HG03521 (cell line): ENCODE measurements at regions not wholly inside any gene's neighbourhood (a gene's known extent, or its start where the extent isn't known, plus 50 kb on each side); places are given as distances from the start of the nearest gene placed in this dataset.
"Not testable (repeated sequence)": the region's sequence is repeated elsewhere in the genome, so short reads cannot be mapped to it uniquely, and the experiment has no call there.

Experiments used
- ATAC-seq: cut with Tn5 transposase; IDR thresholded peaks from one replicate; pipeline ENCODE4 v1.9.1; 2021; ENCODE audit warnings: mild to moderate bottlenecking, moderate library complexity; ENCODE audit not compliant: unreplicated experiment

GRCh38 chr3:125645616-125646015, 50.3 kb upstream of the OSBPL11 start:
- ATAC-seq = no peak

DNA sequence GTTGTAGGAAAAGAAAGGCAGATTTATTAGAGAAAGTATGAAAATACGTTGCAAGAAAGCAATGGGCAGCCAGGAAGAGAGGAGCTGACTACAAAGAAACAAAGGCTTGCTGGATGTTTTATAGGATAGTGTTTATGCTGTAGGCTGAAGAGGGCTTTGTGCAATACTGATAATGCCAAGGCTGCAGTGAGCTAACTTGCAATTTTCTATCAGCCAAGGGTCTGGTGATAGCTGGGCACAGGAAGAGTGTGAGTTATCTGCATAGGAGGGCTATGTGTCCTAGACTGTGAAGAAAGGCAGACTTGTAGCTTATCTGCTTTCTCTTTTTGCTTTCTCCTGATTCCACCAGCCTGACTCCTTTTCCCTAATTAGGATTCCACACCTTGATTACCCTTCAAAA, 51.3 kb upstream of the OSBPL11 start:
- ATAC-seq = no peak

DNA sequence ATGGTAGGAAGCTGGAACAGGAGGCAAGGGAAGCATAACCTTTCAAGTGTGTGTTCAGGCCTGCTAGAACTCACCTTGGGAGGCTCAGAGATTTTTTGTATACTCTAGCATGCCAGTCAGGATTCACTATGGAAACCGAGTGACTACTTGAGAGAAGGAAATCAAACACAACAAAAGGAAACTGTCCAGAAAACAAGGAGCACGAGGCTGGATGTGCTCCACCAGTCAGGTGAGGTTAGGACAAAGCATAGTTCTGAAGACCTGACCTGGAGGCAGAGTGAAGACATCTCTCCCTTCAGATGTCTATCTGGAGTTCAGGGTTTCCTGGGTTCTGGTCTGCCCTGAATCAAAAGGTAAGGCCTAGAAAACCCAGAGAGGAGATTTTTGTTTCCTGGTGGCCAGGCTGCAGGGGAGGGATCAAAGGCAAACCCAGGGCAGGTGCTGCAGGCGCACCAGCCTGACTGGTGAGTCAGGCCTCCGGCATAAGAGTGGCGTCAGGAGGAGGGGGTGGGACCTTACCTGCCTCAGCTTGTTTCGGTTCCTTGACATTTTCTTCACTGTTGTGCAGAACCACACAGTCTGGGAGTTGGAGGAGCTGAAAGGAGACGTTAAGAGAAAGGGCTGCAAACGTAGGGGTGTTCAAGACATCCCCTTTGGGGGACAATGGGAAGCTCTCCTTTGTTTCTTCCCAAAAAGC, 52.2 kb upstream of the OSBPL11 start:
- no peak for ATAC-seq

DNA sequence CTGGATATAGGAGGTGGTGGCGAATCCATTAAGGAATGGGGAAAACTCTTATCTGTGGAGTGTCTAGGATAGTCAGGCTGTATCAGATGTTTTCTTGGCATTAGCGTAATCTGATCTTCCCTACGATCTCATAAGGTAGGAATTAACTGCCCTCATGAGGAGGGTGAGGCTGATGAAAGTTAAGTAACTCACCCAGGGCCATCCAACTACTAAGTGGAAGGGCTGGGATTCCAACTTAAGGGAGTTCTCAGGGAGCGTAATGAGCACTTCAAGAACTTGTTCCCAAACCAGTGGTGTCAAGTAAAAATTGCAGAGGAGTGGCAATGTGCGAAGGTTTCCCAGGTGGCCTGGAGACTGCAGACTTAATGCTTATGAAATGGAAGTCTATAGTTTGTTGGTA, 55.9 kb upstream of the OSBPL11 start:
- no peak for ATAC-seq

- ATAC-seq = no peak
Observed at GRCh38 chr3:125652349-125652748, 57.1 kb upstream of the OSBPL11 start.

DNA sequence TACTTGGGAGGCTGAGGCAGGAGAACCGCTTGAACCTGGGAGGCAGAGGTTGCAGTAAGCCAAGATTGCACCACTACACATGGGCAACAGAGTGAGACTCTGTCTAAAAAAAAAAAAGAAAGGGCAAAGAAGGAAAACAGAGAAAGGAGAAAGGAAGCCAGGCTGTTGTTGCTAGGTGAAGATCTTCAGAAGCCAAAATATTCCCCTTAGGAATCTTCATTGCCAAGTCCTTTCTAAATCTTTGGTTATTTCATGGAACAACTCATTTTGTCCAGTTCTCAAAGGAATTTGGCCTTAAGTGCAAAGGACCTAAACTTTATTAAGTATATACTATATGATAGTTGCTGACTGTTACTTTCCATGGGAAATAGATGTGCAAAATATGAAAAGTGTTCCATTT, 59.2 kb upstream of the OSBPL11 start:
- ATAC-seq = no peak

DNA sequence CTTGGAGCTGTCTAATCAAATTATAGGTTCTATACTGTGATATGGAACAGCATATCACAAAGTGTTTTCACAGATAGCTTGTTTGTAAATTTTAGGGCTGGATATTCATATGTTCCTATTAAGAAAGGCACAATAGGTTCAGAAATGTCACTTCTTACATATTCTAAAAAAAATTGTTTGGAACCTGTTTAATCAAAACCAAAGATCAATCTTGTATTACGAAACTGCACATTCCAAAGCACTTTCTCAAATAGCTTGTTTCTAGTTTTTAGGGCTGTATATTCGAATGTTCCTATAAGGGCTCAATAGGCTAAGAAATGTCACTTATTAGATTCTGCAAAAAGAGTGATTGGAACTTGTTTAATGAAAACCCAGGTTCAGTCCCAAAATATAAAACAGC, 67.4 kb upstream of the OSBPL11 start:
- no peak for ATAC-seq

DNA sequence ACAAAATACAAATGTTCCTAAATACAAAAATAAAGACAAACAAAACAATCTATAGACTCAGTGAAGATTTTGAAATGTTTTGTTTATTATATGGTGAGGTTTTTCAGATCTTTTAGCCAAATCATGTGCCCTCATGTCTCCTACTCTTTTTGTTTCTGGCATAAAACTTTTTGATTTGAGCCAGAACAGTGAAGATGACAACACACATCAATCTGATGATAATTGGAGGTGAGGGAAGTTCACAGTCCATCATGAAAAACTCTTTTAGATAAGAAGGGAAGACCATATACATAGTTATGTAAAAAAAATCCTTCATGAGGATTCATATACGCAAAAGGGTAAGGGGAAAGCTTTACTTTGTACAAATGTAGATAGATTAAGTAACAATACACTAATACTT, 75.1 kb upstream of the OSBPL11 start:
- ATAC-seq = no peak

GRCh38 chr3:125670945-125671344, 75.6 kb upstream of the OSBPL11 start:
- no peak for ATAC-seq

GRCh38 chr3:125671461-125672243, 76.4 kb upstream of the OSBPL11 start:
- no peak for ATAC-seq

- no peak for ATAC-seq
Observed at GRCh38 chr3:125675791-125676190, 80.5 kb upstream of the OSBPL11 start.

- ATAC-seq = no peak
Observed at GRCh38 chr3:125679258-125679657, 84.0 kb upstream of the OSBPL11 start.

DNA sequence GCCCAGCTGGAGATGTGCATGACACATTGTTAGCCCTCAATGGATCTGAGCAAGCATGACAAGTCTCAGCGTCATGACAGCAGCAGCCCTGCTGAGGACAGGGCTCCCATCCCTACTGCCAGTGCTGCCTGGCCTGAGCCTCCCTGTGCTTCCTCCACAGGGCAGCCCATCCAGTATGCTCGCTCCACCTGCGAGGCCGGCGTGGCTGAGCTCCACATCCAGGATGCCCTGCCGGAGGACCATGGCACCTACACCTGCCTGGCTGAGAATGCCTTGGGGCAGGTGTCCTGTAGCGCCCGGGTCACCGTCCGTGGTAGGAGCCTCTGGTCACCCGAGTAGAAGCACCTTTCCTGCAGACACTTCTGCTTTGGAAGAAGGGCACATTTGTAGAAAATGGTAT, 85.8 kb upstream of the OSBPL11 start:
- ATAC-seq = no peak

DNA sequence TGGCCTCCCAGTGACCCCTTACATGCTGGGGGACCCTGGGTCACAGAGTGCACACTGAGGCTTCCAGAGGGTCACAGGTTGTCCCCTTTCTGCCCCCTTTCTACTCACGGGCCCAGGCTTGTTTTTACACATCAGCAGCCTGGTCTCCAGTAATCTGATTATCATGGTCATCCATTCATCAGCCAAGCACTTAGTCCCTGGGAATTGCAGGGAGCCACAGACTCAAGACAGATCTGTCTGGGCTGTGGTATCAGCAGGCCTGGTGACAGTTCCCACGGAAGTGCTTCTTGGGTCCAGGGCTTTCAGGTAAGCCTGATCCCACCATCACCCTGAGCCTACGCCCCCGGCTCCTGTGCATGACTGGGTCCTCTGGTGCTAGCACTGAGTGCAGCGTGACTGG, 86.6 kb upstream of the OSBPL11 start:
- ATAC-seq = not testable (repeated sequence)

DNA sequence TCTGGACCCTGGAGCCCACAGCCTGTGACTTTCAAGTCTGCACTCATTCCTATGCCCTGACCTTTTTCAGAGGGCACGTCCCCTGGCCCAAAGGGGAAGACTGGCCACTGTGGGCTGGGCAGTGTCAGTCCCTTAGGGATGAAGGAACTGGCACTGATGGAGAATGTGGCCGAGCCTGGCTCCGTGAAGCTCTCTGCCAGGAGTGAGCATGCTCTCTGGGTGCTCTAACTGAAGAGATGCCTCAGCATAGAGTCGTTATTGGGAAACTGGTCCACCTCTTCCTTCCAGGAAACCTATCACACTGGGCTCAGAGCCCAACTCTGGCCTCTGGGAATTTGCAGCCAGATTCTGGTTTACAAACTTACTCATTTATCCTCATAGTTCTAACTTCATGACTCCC, 87.3 kb upstream of the OSBPL11 start:
- not testable (repeated sequence) for ATAC-seq

- no peak for ATAC-seq
Observed at GRCh38 chr3:125683067-125683829, 88.0 kb upstream of the OSBPL11 start.

DNA sequence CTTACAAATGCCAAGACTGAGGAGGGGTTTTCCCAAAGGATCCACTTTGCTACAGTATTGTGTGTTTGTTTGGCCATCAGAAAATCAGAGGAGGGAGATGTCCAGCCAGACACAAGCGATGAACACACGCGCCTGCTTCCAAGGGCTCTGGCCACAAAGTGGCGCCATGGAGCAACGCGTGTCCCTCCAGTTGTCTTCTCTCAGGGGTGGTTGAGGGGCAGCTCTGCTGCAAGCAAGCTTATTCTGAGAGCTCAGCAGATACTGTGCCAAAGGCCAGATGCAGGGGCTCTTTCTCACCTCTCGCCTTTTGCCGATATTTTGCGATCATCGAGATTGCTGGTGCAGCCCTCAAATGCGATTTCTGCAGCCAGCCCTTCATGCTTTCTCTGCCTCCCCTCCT, 88.9 kb upstream of the OSBPL11 start:
- ATAC-seq = no peak

- not testable (repeated sequence) for ATAC-seq
Observed at GRCh38 chr3:125685741-125686140, 90.4 kb upstream of the OSBPL11 start.

- no peak for ATAC-seq
Observed at GRCh38 chr3:125692361-125692760, 97.1 kb upstream of the OSBPL11 start.

DNA sequence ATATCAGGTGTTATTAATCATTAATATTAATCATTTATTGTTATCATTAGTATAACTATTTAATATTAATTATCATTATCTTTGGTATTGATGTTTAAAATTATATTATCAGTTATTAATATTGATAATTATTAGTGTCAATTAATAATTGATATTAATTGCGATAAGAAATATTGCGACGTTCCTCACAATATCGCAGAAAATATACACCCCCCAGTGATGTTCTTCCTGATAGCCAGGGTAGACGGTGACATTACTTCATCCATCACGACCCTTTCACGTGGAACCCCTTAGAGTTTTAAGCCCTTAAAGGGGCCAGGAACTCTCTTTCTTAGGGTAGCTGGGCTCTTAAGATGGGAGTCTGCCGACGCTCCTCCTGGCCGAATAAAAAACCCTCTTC, 98.6 kb upstream of the OSBPL11 start:
- ATAC-seq = no peak

DNA sequence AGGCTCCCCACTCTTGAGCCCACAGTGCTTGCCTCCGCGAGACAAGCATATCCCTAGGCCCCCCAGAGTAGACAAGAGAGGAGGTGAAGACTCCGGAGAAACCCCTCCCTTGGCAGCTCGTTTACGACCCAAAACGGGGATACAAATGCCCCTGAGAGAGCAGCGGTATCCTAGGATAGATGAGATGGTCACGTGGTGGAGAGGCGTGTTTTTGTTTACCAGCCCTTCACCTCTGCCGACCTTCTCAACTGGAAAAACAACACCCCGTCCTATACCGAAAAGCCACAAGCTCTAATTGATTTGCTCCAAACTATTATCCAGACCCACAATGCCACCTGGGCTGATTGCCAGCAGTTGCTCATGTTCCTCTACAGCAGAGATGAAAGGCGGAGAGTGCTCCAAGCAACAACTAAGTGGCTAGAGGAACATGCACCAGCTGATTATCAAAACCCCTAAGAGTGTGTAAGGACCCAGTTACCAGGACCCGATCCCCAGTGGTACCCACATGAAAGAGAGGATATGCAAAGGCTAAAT, 99.5 kb upstream of the OSBPL11 start:
- ATAC-seq = no peak

- no peak for ATAC-seq
Observed at GRCh38 chr3:125695688-125696087, 100.4 kb upstream of the OSBPL11 start.
